NCI-H748 (cell line): ENCODE measurements at regions not wholly inside any gene's neighbourhood (a gene's known extent, or its start where the extent isn't known, plus 50 kb on each side); places are given as distances from the start of the nearest gene placed in this dataset.

Source experiments
- DNase-seq: peaks from one replicate; lab custom pipeline; 2025; ENCODE audit not compliant: unreplicated experiment; lab: John Stamatoyannopoulos, UW

GRCh38 chr7:96562458-96562857 is 147.2 kb downstream of the SEM1 start:
- DNase-seq: no peak

- DNase-seq: no peak
Observed at GRCh38 chr7:96561892-96562291, 147.8 kb downstream of the SEM1 start.

GRCh38 chr7:96558530-96558929 is 151.1 kb downstream of the SEM1 start:
- DNase-seq: no peak

GRCh38 chr7:96558093-96558492 is 151.6 kb downstream of the SEM1 start:
- DNase-seq: no peak

GRCh38 chr7:96557598-96557997 is 152.0 kb downstream of the SEM1 start:
- peak; percentile 55 for DNase-seq

GRCh38 chr7:96548664-96549063 is 161.0 kb downstream of the SEM1 start:
- DNase-seq: peak; percentile 90

- peak; percentile 99 for DNase-seq
Observed at GRCh38 chr7:96547371-96547811, 162.3 kb downstream of the SEM1 start.

GRCh38 chr7:96546426-96546825 is 163.2 kb downstream of the SEM1 start:
- DNase-seq: no peak

- DNase-seq: no peak
Observed at GRCh38 chr7:96539471-96539870, 170.2 kb downstream of the SEM1 start.

- no peak for DNase-seq
Observed at GRCh38 chr7:96538632-96539031, 171.0 kb downstream of the SEM1 start.

- no peak for DNase-seq
Observed at GRCh38 chr7:96534221-96534620, 175.4 kb downstream of the SEM1 start.

GRCh38 chr7:96532428-96532935 is 177.2 kb downstream of the SEM1 start:
- DNase-seq: peak; percentile 11

- no peak for DNase-seq
Observed at GRCh38 chr7:96531331-96531730, 178.3 kb downstream of the SEM1 start.

GRCh38 chr7:96530786-96531185 is 178.9 kb downstream of the SEM1 start:
- no peak for DNase-seq

- DNase-seq: no peak
Observed at GRCh38 chr7:96527133-96527827, 182.4 kb downstream of the SEM1 start.

- DNase-seq: no peak
Observed at GRCh38 chr7:96526496-96526895, 183.2 kb downstream of the SEM1 start.

- DNase-seq: no peak
Observed at GRCh38 chr7:96521068-96521894, 188.4 kb downstream of the SEM1 start.

- DNase-seq: peak; percentile 47
Observed at GRCh38 chr7:96508371-96508770, 186.5 kb upstream of the SLC25A13 start.

- DNase-seq: no peak
Observed at GRCh38 chr7:96503597-96503996, 181.7 kb upstream of the SLC25A13 start.

GRCh38 chr7:96501318-96501717 is 179.4 kb upstream of the SLC25A13 start:
- DNase-seq: no peak

GRCh38 chr7:96499532-96499931 is 177.6 kb upstream of the SLC25A13 start:
- DNase-seq: peak; percentile 56

GRCh38 chr7:96497567-96497966 is 175.7 kb upstream of the SLC25A13 start:
- peak; percentile 26 for DNase-seq
